IPS-NIHi7 (cell line): ENCODE measurements at regions not wholly inside any gene's neighbourhood (a gene's known extent, or its start where the extent isn't known, plus 50 kb on each side); places are given as distances from the start of the nearest gene placed in this dataset.

Source experiments
- DNase-seq: peaks from one replicate; pipeline ENCODE4 v3.0.0; 2012; ENCODE audit warnings: mixed read lengths; ENCODE audit errors: extremely low spot score

- DNase-seq = no peak
These were observed 53.4 kb upstream of the NAV3 start for GRCh38 chr12:77777274-77777673.

- no peak for DNase-seq
These were observed 55.9 kb upstream of the NAV3 start for GRCh38 chr12:77774761-77775160.

GRCh38 chr12:77772676-77773298 is 57.9 kb upstream of the NAV3 start:
- no peak for DNase-seq

- DNase-seq = no peak
These were observed 62.1 kb upstream of the NAV3 start for GRCh38 chr12:77768558-77768957.

DNA sequence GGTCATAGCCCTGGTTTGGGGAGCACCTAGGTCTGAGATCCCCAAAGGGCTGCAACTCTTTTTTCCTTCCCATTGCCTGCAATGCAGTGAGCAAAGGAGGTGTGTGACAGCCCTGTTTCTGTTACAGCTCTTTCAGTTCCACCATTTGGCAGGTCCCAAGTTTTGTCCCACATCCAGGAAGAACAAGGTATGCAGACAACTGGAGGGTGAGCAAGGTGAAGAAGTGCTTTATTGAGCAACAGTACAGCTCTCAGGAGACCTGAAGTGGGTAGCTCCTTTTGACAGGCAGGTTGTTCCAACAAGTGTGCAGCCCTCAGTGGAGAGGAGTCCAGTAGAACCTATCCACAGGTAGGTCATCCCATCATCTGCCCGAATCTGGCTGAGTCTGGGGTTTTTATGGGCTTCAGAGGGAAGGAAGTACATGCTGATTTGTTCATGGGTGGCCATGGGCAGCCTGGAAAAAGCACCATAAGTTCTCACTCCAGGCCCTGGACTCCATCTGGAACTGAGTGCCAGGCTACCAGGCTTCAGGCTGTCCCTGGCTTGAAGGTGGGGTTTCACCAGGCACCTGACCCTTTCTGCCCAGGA is 62.8 kb upstream of the NAV3 start:
- no peak for DNase-seq

- no peak for DNase-seq
These were observed 63.4 kb upstream of the NAV3 start for GRCh38 chr12:77767335-77767734.

GRCh38 chr12:77766224-77766623 is 64.5 kb upstream of the NAV3 start:
- DNase-seq = no peak

GRCh38 chr12:77761286-77761685 is 69.4 kb upstream of the NAV3 start:
- no peak for DNase-seq

GRCh38 chr12:77760271-77761025 is 70.2 kb upstream of the NAV3 start:
- DNase-seq = no peak

GRCh38 chr12:77754086-77754485 is 76.6 kb upstream of the NAV3 start:
- no peak for DNase-seq

- no peak for DNase-seq
These were observed 78.8 kb upstream of the NAV3 start for GRCh38 chr12:77751939-77752338.

DNA sequence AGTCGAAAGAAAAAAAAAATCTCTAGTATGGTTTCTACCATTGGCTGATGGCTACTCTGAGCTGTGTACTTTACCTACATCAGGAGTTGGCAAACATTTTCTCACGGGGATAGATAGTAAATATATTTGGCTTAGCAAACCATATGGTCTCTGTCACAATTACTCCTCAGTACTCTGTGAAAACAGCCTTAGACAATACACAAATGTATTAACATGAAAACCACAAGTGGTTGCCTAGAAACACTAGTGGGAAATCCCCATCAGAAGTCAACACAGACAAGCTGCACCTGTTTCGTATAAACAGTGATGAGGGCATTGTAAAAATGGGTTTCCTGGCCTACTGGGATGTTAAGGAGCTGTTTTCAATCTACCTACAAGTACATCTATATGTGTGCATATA is 84.6 kb upstream of the NAV3 start:
- DNase-seq = no peak

DNA sequence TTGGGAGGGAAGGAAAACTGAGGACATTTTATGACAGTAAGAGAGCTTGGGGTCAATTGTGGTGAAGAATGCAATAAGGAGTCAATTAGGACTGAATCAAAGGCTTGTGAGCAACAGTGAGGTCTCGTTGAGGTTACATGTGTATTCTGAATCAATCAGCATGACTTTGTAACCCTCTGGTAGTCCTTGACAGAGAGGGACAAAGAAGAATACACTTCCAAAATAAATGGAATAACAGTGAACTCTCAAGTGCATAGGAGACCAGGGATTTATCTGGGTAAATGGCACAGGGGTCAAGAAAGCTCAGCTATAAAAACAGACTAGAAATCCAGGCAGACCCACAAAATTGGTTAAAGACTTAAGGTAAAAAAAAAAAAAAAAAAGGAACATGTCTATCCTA is 85.1 kb upstream of the NAV3 start:
- DNase-seq = no peak

DNA sequence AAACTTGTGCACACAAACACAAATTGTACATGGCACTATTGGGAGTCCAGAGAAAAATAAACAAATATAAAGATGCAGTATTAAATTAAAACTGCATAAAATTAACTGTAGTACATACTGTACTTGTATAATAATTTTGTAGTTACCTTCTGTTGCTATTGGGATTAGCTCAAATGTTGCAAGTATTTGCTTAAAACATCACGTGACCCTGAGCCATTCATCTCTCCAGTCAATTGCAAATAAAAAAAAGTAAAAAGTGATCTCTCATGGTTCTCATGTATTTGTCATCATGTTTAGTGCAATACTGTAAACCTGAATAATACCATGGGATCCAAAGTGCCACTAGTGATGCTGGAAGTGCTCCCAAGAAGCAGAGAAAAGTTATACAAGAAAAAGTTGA is 88.1 kb upstream of the NAV3 start:
- DNase-seq = no peak

- DNase-seq = no peak
These were observed 88.6 kb upstream of the NAV3 start for GRCh38 chr12:77741974-77742517.

DNA sequence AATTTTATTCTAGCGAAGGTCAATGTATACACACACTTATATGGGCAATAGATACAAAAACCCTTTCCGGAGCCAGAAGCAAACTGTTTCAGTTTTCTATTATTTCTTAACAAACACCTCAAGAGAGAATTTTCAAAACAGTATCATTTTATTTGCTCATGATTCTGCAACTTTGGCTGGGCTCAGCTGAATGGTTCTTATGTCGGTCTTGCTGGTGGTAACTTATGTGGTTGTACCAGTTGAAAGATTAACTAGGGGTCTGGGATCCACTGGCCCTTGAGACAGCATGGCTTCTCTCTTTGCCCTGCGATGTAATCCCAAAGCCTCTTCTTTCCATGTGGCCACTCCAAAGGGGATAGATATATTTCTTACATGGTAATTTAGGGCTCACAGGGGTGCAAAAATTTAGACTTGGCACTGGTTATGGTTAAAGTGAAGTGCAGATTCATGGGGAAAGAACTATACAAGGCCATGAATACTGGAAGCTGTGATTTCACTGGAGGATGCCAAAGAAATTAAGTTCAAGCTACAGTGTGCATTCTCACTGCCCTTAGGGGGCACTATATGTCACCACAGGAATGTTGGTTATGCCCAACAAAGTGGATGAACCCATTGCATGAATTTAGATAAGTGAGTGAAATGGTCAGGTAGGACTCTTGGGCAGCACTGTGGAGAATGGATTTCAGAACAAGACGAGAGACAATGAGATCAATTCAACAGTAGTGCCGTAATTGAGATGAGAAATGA is 94.3 kb upstream of the NAV3 start:
- no peak for DNase-seq

- DNase-seq = no peak
These were observed 96.3 kb upstream of the NAV3 start for GRCh38 chr12:77734214-77734883.

GRCh38 chr12:77728018-77728417 is 102.7 kb upstream of the NAV3 start:
- no peak for DNase-seq

DNA sequence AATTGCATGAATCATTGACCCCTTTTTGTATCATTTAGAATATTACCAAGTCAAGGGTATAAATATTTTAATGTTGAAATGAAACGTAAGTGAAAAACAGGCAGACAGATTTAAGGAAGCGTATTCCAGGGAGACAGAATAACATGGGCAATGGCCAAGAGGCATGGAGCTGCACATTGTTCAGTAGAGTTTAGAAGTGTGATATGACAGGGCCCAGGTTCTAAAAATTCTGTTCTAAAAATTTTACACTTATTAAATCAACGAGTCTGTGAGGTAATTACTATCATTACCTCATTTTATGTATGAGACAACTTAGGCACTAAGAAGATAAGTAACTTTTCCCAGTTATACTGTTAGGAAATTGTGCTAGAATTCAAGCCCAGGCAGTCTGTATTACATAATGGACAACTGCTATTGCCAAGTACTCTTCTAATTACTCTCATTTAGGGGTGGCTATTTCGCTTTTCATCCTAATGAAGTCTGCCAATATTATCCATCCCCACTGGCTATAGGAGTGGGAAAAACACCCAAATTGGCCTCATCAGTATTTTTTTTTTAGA is 103.2 kb upstream of the NAV3 start:
- no peak for DNase-seq

DNA sequence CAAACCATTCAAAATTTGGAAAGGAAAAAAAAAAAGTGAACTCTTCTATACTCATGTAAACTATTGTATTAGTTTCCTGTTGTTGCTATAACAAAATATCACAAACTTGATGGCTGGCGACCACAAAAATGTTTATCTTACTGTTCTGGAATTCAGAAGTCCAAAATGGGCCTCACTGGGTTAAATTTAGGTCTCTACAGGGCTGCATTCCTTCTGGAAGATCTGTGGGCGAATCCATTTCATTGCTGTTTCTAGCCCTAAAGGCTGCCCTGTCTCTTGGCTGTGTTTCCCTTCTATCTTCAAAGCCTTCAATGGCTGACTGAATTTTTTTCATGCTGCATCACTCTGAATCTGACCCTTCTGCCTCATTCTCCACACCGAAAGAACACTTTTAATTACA is 105.1 kb upstream of the NAV3 start:
- DNase-seq = no peak

- peak; percentile 16 for DNase-seq
These were observed 106.2 kb upstream of the NAV3 start for GRCh38 chr12:77724367-77724957.
